ENCODE measurements at regions not wholly inside any gene's neighbourhood (a gene's known extent, or its start where the extent isn't known, plus 50 kb on each side); places are given as distances from the start of the nearest gene placed in this dataset.

DNA sequence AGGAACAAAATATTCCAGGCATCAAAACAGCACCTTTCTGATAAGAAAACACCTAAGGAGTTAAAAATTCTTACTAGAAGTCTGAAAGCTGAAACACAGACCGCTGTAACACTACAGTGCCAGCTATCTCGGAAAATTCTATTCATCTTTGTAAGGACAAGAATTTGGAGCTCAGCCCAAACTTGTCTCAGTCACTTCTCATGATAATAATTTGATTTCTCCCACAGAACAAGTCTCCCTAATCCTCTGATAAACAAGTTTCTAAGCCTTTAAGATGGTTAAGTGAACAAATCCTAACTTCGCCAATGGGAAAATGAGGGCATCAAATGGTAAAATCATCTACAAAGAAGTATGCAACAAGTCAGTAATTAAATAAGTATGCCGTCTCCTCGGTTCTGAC is 59.9 kb downstream of the SIPA1L2 start:
- no peak for TF ChIP-seq EP300 (IDR thresholded peaks at IDR 0.05; ENCODE audit: borderline replicate concordance)
- TF ChIP-seq CEBPB (IDR thresholded peaks at IDR 0.05): no peak
- TF ChIP-seq YY1 (IDR thresholded peaks at IDR 0.05; ENCODE audit: low read depth): no peak
- TF ChIP-seq TAF1 (IDR thresholded peaks at IDR 0.05; ENCODE audit: low read depth): no peak
- TF ChIP-seq NFIC (IDR thresholded peaks at IDR 0.05): 0 out of 2 replicates have a peak, but pooled peaks have one; percentile 43
- no peak for TF ChIP-seq MAX (IDR thresholded peaks at IDR 0.05)
- no peak for TF ChIP-seq REST (IDR thresholded peaks at IDR 0.05; ENCODE audit: low read depth)
- no peak for TF ChIP-seq RAD21 (IDR thresholded peaks at IDR 0.05; ENCODE audit: low read depth)
- TF ChIP-seq EGR1 (IDR thresholded peaks at IDR 0.05): no peak
- no peak for TF ChIP-seq CREB1 (IDR thresholded peaks at IDR 0.05; ENCODE audit: low read depth)
